Fibroblast of gingiva (primary cell): ENCODE measurements at regions not wholly inside any gene's neighbourhood (a gene's known extent, or its start where the extent isn't known, plus 50 kb on each side); places are given as distances from the start of the nearest gene placed in this dataset.
A peak's percentile ranks its signal among the peaks of the same experiment; 100 is the strongest.
"Not testable (repeated sequence)": the region's sequence is repeated elsewhere in the genome, so short reads cannot be mapped to it uniquely, and the experiment has no call there.

ENCODE experiments used
- DNase-seq: peaks from one replicate; pipeline ENCODE4 v3.0.0-alpha.2; 2011; ENCODE audit warnings: low read depth

DNA sequence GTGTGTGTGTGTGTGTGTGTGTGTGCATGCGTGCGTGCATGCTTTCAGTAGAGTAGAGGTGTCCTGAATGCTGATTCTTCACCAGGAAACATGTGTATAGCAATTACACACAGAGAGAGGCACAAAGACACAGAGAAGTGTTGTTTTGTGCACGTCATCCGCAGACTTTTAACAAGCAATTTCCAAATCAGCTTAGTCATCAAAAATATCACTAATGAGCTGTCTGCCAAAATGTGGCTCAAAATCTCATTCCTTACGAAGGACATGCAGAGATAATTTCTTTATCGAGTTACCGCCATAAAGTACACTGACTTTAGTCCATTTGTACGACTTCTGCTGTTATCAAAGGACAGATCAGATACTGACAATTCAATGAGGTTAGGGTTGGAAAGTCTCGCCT, 274.9 kb upstream of the RARB start:
- DNase-seq: no peak

DNA sequence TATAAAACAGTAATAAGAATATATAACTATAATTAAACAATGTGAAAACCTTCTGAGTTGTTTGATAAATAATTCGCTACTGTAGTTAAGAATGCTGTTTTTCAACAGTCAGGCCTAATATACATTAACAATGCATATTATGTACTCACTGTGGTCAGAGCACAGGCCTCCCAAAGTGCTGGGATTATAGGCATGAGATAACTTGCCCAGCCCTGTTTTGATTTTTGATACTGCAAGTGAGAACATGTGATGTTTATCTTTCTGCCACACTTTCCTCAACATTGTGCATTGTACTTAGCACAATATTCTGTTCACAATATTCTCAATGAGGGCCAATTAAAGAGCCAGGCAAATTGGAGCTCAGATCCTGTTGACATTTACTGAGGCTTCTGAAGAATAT, 274.5 kb upstream of the RARB start:
- no peak for DNase-seq

DNA sequence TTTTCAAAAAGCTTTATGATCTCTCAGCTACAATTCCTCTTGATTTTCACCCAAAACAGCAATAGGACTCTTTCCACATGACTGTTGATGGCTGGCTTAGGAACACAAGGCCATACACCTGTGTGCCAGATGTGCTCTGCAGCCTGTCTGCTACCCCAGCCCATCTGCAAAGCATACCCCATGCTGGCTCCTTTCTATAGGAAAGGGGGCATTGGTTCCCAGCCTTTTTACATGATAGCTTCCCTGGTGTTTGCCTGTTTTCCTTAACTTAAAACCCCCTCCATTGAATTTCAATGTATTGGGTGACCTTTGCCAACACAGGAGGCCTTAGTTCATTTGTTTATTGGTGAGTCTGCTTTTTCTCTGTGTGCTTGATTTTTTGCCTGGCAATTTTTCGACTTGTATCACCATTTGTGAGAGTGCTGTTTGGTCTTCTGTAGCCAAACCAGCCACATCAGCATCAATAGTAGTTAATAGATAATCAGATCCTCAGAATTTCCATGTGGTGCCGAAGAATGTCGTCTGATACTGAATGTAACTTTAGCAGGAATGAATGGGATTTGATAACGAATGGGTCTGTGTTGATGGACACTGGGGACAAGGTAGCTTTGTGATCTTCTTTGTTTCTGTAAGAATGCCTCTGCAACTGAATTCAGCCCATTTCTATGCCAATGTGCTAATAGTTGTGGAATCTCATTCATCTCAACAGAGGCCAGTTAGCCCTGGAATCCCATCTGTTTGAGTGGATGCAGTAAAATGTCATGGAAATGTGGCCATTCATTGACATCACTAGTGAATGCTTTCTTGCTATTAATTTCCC, 272.2 kb upstream of the RARB start:
- no peak for DNase-seq

DNA sequence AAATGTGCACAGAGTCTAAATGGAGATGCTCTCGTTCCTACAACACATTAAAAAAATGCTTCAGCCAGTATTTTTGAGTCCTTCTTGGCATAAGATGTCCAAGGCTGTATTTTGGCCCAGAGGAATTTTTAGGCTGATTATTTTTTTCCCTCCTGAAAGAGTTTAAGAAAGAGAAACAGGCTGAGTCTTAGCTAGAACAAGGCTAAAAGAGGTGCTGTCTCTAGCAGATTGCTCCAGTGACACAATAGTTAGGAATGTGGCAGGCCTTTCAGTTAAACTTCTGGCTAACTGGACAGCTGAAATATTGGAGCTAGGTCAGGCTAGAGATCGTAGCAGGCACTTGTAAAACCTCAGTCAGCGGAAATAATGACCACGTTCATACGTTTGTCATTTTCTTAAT, 271.4 kb upstream of the RARB start:
- peak; percentile 2 for DNase-seq

DNA sequence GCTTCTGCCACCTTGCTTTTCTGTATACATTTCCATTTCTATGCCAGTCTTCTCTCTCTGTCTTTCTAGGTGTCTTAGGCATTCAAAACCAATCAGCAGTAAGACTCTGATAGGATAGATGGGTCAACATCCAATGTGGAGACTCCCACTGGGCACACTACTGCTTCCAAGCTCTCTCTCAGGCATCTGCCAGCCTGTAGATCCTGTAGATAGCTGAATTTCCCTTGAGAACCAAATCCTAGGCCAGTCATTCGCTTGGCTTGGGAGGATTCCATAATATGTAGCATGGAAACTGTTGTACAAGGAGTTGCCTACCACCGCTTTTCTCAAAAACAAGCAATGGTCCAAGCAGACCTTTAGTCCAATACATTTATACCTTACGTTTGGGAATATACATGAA, 262.8 kb upstream of the RARB start:
- no peak for DNase-seq

DNA sequence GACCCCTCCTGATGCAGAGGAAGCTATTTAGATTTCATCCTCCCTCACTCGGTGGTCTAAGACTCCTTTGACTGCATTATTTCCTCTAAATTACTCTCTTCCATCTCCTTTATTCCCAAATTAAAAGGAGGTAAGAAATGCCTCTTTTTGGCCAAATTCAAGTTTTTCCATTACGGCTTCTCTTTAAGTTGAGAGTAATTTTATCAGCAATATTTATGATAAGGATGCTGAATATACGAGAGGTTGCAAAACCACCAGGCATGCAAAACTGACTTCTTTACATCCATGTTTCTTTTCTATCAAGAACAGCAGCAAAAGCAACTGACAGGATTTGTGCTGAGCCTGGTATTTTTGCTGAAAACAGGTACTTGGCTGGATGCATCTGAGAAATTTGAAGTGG, 262.0 kb upstream of the RARB start:
- no peak for DNase-seq

DNA sequence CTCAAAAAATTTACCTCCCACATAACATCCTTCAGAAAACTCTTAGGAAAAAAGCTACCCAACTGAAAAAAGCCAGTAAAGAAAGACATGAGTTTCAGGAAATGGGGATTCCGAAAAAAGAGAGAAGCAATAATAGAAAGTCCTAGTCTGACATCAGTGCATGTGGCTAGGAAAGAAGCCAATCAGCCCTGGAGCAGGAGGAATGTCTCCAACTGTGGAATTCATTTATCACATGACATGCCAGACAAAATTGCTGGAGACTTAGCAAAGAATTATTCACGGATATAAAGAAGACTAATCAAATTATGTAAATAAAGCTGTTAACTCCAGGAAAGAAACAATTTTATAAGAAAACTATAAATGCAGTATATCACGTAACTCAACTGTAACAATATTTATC, 258.9 kb upstream of the RARB start:
- no peak for DNase-seq

DNA sequence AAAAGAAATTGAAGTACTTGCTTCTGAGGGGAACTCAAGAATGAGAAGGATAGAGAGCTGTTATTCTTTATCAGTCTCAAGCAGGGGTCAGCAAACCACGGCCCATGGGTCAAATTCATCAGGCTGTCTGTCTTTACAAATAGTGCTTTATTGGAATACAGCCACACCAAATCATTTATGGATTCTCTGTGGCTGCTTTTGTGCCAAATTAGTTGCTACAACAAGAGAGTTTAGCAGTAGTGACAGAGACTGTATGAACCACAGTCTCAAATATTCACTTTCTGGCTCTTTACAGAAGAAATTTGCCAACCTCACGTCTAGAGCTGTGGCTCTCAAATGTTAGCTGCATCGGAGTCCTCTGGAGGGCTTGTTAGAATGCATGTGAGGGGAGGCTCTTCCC, 258.0 kb upstream of the RARB start:
- DNase-seq: no peak

DNA sequence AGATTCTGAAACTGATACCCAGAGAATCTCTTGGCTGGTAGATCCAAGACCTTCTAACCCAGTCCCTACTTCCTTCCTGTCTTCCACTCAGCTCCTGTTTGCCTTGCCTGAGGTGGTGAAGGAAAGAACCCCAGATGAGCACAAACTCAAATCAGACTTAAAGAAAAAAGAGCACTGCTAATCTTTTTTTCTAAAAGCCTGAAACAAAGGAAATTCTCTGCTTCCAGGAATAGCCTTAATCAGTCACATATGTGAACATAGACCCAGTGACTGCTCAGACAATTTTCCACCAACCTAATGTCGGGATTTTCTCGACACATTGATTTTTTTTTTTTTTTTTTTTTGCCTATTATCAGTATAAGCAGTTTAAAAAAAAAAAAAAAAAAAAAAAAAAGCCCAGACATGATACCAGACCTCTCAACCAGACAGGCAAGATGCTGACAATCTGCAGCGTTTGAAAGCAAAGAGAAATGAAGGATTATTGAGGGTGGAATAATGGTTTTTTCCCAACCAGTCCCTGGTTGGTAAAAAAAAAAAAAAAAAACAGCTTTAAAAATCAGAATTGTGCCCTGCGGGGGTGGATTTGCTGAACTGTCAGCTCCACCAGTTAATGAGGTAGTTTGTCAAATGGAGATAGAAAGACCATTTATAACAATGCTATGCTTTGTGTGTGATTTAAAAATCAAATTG, 256.8 kb upstream of the RARB start:
- DNase-seq: no peak

DNA sequence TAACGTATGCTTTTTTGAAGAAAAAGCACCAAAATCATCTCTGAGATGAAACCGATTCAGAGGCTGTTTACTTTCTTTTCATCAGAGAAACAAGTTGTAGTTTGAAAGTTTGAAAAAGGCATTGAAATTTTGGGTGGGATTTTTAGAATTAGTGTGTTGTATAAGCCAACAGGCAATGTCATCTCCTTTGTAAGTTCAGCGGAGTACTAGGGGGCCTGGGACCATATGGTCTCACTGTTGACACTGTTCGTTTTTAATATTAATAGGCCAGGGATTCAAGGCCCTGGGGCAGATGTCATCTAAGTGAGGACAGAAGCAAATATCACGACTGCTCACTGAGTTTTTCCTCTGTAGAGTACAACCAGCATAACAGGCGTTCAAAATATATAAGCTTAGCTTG, 256.2 kb upstream of the RARB start:
- DNase-seq: no peak

DNA sequence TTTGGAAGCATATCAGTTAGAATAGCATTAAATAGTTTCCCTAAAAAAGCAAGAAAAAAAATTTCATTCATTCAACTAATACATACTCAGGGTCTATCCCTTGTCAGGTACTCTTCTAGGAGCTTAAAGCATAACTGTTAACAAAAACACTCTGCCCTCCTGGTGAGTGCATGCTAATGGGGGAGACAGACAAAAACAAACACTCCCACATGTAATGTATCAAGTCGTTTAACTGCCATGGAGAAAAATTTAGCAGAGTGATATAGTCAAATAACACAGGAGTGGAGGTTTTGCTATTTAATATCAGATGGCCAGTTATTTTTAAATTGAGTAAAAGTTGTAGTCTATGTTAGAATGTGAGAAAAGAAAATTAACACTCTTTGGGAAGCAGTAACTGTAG, 254.5 kb upstream of the RARB start:
- DNase-seq: no peak

DNA sequence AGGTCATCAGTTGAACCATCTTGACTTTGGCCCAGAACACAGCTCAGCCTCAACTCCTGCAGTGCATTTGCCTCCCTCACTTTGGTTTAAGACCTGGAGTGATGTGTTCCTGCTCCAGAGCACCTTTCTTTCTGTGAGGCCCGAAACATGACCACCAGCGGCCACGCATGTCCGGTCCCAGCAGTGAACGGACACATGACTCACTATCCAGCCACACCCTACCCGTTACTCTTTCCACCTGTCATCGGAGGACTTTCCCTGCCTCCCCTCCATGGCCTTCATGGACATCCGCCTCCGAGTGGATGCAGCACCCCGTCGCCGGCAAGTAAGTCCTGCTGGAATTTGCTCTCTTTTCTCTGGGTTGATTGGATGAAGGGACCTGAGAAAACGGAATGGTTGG, 253.8 kb upstream of the RARB start:
- no peak for DNase-seq

DNA sequence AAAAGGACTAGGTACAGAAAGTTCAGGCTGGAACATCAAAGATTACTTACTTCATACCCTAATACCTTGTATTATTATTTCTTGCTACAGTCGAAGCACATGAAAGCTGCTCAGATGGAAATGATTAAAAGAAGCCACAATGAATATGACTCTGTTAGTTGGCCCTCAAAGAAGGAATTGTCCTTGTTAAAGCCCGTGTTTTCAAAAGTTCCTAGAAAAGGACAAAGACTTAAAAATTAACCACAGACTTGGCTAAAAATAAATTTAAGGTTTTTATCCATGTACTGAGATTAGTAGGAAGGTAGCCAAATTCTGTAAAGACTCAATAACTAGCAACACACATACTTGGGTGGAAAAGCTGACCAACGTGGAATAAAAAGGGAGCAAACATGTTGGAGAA, 251.0 kb upstream of the RARB start:
- no peak for DNase-seq

DNA sequence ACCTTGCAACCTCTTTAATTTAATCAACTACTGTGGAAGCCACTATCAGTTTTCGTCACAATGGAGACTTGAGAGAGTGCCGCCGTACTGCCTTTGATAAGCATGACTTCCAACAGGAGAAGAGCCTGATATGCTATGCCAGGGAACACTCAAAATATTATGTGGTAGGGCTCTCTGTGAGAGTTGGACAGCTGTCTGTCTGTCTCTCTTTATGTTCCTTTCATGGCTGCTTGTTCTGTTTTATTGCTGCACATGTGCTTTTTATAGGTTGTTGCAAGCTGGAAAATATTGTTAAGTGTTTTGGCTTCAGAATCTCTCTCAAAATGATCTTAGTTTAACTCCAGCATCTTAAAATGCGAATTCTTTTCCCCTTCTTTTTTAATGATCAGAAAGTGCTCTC, 249.4 kb upstream of the RARB start:
- DNase-seq: no peak

DNA sequence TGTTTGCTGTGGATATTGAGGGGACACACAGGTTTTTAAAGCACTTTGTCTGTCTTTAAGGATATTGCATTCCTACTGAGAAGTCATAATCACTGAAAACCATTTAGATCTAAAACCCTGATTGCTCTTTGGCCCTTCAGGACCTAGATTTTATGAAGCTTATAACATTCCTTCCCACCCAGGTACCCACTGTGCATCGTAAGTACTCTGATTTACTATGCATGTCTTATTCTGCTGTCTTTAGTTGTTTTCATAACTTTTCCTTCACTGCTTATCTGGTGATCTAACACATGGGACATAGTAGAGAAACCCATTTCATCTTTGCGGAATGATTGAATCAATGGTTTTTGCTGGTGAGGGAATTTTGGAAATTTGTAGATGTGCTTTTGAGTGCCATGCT, 247.0 kb upstream of the RARB start:
- DNase-seq: no peak

DNA sequence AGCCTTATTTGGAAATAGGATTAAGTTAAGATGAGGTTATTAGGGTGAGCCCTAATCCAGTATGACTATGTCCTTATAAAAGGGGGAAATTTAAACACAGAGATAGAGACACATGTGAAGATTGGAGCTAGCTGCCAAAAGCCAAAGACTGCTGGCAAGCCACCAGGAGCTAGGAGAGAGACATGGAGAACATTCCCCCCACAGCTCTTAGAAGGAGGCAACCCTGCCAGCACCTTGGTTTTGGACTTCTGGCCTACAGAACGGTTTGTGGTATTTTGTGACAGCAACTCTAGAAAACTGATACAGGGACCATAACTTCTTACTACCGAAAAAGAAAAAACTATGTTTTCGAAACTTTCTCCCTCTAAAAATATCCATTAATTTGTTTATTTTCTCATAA, 245.3 kb upstream of the RARB start:
- no peak for DNase-seq

DNA sequence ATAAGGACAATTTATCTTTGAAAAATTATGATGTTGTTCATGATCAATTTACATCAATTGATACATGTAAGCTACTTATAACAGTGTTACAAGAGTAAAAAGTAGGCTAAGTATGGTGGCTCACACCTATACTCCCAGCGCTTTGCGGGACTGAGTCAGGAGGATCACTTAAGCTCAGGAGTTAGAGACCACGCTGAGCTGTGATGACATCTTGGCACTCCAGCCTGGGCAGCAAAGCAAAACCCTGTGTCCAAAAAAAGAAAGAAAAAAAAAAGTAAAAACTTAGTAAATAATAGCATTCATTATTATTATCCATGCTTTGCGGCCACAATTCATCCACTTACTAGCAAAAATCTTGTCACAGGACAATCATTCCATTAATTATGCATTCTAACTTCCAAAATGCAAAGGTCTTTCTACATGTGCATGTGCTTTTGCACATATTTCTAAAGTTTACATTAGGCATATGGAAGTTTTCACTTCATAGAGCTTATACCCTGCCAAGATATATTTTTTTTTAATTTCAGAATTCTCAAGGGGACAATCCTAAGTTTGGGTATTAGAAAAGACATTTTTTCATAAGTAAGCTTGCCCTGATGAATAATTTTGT, 243.3 kb upstream of the RARB start:
- no peak for DNase-seq

DNA sequence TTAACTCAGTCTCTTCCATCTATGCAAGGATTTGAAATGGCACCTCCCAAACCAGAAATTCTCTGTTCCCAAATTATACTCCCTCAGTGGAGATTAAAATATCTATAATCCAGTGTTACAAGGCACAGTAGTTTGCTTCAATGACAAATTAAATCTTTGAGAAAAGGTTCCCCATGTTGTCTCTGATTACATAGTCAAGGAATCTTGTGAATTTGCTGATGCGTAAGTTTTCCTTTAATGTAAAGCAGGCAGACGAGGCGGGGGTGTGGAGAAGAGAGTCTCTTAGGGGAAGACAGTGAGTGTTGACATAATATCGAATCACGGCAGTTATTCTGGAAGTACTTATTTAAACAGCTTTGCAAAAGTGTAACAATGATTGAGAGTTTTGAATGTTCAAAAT, 236.4 kb upstream of the RARB start:
- no peak for DNase-seq

DNA sequence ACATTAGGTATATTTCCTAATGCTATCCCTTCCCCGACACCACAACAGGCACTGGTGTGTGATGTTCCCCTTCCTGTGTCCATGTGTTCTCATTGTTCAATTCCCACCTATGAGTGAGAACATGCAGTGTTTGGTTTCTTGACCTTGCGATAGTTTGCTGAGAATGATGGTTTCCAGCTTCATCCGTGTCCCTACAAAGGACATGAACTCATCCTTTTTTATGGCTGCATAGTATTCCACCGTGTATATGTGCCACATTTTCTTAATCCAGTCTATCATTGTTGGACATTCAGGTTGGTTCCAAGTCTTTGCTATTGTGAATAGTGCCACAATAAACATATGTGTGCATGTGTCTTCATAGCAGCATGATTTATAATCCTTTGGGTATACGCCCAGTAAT, 228.5 kb upstream of the RARB start:
- DNase-seq: not testable (repeated sequence)

DNA sequence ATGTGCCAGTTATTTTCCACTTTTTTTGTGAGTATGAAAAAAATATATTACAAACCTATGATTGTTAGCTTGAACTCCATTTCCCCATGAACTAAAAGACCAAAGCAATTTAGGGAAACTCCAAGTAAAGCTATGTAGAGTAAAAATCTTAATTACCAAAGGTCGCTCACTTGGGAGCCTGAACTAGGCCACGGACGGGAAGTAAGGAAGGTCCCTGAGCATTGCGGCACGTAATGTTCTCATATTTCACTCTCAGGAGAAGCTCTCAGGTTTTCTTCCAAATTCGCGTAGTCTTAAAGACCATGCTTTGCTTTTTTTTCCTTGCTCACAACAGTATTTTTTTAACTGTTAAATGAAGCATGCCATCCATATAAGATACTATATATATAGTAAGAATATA, 215.3 kb upstream of the RARB start:
- no peak for DNase-seq

DNA sequence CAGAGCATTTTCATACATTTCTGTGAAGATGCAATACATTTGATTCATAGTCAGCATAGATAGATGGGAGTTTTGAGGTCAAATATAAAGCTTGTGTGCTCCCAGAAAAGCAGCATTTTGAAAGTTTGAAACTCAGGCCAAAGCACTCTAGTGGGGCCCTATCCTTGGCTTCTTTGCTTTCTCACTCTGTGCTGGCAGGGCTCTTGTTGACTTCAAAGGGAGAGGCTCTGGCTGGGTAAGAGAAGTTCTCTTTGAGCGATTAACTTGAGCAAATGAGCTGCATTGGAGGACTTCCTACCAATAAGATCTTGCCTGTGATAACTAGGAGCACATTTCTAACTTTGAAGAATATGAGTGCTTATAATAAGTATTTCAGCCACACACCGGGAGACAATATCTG, 214.0 kb upstream of the RARB start:
- DNase-seq: no peak

DNA sequence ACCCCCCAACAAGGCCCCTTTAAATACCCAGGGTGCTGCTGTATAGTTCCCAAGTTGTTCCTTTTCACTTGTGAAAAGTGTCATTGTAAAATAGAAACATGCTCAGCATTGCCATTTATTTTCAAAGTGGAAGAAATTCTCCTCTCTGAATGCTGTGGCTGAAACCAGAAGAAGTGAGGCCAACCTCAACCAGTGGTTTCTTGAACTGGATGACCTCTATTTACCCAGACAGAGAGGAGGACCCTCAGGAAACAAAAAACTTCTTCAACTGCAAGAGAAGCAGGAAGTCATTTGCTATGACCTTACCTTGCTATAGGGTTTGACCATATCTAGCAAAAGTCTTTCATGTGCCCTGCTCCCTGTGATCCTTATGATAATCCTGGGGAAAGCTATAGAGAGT, 209.7 kb upstream of the RARB start:
- no peak for DNase-seq

DNA sequence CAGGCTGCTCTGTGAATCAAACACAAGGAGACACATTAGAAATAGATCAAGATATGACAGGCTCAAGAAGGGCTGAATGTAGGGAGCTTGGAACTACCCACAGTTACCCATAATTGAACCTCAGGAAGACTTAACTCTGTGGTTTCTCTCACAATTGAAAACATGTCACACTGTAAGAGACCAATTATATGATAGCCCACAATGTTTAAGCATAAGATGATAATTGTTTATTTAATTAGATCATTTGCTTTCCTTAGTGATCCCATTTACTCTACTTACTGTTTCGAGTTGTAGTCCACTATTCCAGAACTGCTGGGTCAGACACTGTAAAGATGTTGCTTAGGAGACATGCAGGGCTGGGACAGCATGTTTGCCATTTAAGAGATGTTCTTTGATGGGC, 201.3 kb upstream of the RARB start:
- DNase-seq: no peak

DNA sequence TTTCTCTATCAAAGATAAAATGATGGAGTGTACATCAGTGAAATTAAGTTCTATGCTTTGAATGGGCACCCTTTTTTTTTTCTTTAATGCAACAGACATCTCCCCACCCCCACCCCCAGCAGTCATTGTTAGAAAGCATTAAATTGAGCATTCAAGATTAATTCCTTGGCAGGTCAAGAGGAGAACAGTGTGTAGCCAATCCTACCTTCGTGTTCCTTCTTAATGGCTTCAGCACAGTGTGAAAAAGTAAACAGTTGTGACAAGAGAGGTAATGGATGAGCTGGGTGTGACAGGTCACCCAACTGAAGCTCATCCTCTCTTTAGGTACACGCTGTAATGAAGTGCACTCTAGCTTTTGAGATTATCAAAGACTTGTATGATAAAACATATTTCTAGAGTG, 198.5 kb upstream of the RARB start:
- DNase-seq: no peak
